HEK293 (cell line): ENCODE measurements at regions not wholly inside any gene's neighbourhood (a gene's known extent, or its start where the extent isn't known, plus 50 kb on each side); places are given as distances from the start of the nearest gene placed in this dataset.

Source experiments
- CTCF ChIP-seq: fragments of 450-650 bp; formaldehyde crosslinking; IDR thresholded peaks from 2 replicates; pipeline ENCODE4 v1.5.1; 2016; ENCODE audit warnings: missing biosample characterization, missing genetic modification characterization
- IKZF3 ChIP-seq: fragments of 450-650 bp; IDR thresholded peaks from 2 replicates; pipeline ENCODE4 v1.5.0; 2018; ENCODE audit warnings: missing biosample characterization, mild to moderate bottlenecking, missing genetic modification characterization, moderate library complexity
- PRDM6 ChIP-seq: fragments of 450-650 bp; formaldehyde crosslinking; IDR thresholded peaks from 2 replicates; pipeline ENCODE4 v1.5.1; 2017; ENCODE audit warnings: missing biosample characterization, missing genetic modification characterization
- REST ChIP-seq: fragments of 450-650 bp; formaldehyde crosslinking; IDR thresholded peaks from 2 replicates; pipeline ENCODE4 v1.5.1; 2016; ENCODE audit warnings: missing biosample characterization, missing genetic modification characterization
- SP2 ChIP-seq: fragments of 450-650 bp; formaldehyde crosslinking; IDR thresholded peaks from 2 replicates; pipeline ENCODE4 v1.5.1; 2016; ENCODE audit warnings: missing biosample characterization, missing genetic modification characterization
- ZNF274 ChIP-seq, 2 experiments: fragments of 200-500 bp in 1 of 2; fragments of 450-650 bp in 1 of 2; sonication (Bioruptor generic) in 1 of 2; formaldehyde crosslinking in 1 of 2; IDR thresholded peaks; 2 replicates each; pipeline versions ENCODE4 v1.5.1 to v1.6.1; 2014 to 2016; ENCODE audit warnings: borderline replicate concordance in 1 of 2, inconsistent platforms in 1 of 2, low read length in 1 of 2, missing biosample characterization in 1 of 2, missing genetic modification characterization in 1 of 2
- ZNF280C ChIP-seq: fragments of 450-650 bp; formaldehyde crosslinking; IDR thresholded peaks from 2 replicates; pipeline ENCODE4 v1.5.1; 2016; ENCODE audit warnings: missing biosample characterization, missing genetic modification characterization
- ZNF362 ChIP-seq: fragments of 450-650 bp; formaldehyde crosslinking; IDR thresholded peaks from 2 replicates; pipeline ENCODE4 v1.5.1; 2016; ENCODE audit warnings: missing biosample characterization, missing genetic modification characterization
- ZNF423 ChIP-seq: fragments of 450-650 bp; formaldehyde crosslinking; IDR thresholded peaks from 2 replicates; pipeline ENCODE4 v1.5.1; 2016; ENCODE audit warnings: missing biosample characterization, missing genetic modification characterization
- ZNF580 ChIP-seq: fragments of 450-650 bp; formaldehyde crosslinking; IDR thresholded peaks from 2 replicates; pipeline ENCODE4 v1.5.1; 2016; ENCODE audit warnings: missing biosample characterization, missing genetic modification characterization
- ZNF830 ChIP-seq: fragments of 450-650 bp; IDR thresholded peaks from 2 replicates; pipeline ENCODE4 v1.5.0; 2018; ENCODE audit warnings: missing biosample characterization, missing genetic modification characterization, low read depth, mild to moderate bottlenecking, moderate library complexity

- TF ChIP-seq CTCF (no peak), ZNF423 (tag by site-specific recombination) (no peak), ZNF580 (tag by site-specific recombination) (no peak), REST (tag by site-specific recombination) (no peak), ZNF362 (tag by site-specific recombination) (no peak), ZNF280C (tag by site-specific recombination) (no peak), SP2 (tag by site-specific recombination) (no peak), ZNF830 (tag by site-specific recombination) (no peak), IKZF3 (tag by site-specific recombination) (no peak), PRDM6 (no peak), ZNF274 (IDR thresholded peaks at IDR 0.05; ENCODE audit: low read length) (no peak), ZNF274 (tag by site-specific recombination; IDR thresholded peaks at IDR 0.05; ENCODE audit: borderline replicate concordance) (no peak)
Observed at GRCh38 chr3:156024904-156025533, 95.4 kb upstream of the KCNAB1 start.
